Endothelial cell (in vitro differentiated cells): ENCODE measurements at regions not wholly inside any gene's neighbourhood (a gene's known extent, or its start where the extent isn't known, plus 50 kb on each side); places are given as distances from the start of the nearest gene placed in this dataset.
A peak's percentile ranks its signal among the peaks of the same experiment; 100 is the strongest.
"Not testable (repeated sequence)": the region's sequence is repeated elsewhere in the genome, so short reads cannot be mapped to it uniquely, and the experiment has no call there.

Experiments
- DNase-seq: peaks from one replicate; pipeline ENCODE4 v3.0.0; 2021; ENCODE audit warnings: low spot score
- H3K27ac Mint-ChIP-seq: one replicate; pipeline ENCODE4 v1.8.0; 2021; ENCODE audit warnings: mixed read lengths, inconsistent platforms; ENCODE audit not compliant: unreplicated experiment
- H3K27me3 Mint-ChIP-seq: one replicate; pipeline ENCODE4 v1.8.0; 2021; ENCODE audit warnings: mild to moderate bottlenecking, moderate library complexity, mixed read lengths, inconsistent platforms; ENCODE audit not compliant: unreplicated experiment
- H3K36me3 Mint-ChIP-seq: one replicate; pipeline ENCODE4 v1.8.0; 2021; ENCODE audit warnings: mild to moderate bottlenecking, low read depth, mixed read lengths, inconsistent platforms; ENCODE audit not compliant: unreplicated experiment
- H3K4me1 Mint-ChIP-seq: one replicate; pipeline ENCODE4 v1.8.0; 2021; ENCODE audit warnings: mild to moderate bottlenecking, mixed read lengths, inconsistent platforms; ENCODE audit not compliant: unreplicated experiment
- H3K4me3 Mint-ChIP-seq: one replicate; pipeline ENCODE4 v1.8.0; 2021; ENCODE audit warnings: mild to moderate bottlenecking, mixed read lengths, inconsistent platforms; ENCODE audit not compliant: unreplicated experiment
- H3K9me3 Mint-ChIP-seq: one replicate; pipeline ENCODE4 v1.8.0; 2021; ENCODE audit warnings: mixed read lengths, inconsistent platforms; ENCODE audit not compliant: unreplicated experiment
- CTCF ChIP-seq: fragments of 200-600 bp; sonication (generic); IDR thresholded peaks from one replicate; pipeline ENCODE4 v1.5.0; 2021; ENCODE audit warnings: antibody characterized with exemption; ENCODE audit not compliant: unreplicated experiment

GRCh38 chr2:21234464-21235120 lies 110.8 kb downstream of the TDRD15 start:
- no peak for DNase-seq
- H3K27ac Mint-ChIP-seq = no peak overlapping the region
- no peak for TF ChIP-seq CTCF
- H3K9me3 Mint-ChIP-seq = no peaks in the 10 kb centered on the region
- no peak overlapping the region for H3K4me3 Mint-ChIP-seq
- peaks cover 35% of the 10 kb centered on the region for H3K4me1 Mint-ChIP-seq
- H3K27me3 Mint-ChIP-seq = peaks cover 8% of the 10 kb centered on the region
- peaks cover 6% of the 10 kb centered on the region for H3K36me3 Mint-ChIP-seq

DNA sequence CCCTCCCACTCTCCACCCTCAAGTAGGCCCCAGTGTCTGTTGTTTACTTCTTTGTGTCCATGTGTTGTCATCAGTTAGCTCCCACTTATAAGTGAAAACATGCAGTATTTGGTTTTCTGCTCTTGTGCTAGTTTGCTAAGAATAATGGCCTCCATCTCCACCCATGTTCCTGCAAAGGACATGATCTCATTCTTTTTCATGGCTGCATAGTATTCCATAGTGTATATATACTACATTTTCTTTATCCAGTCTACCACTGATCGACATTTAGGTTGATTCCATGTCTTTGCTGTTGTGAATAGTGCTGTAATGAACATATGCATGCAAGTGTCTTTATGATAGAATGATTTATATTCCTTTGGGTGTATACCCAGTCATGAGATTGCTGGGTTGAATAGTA lies 116.0 kb downstream of the TDRD15 start:
- DNase-seq, H3K9me3 Mint-ChIP-seq, H3K27me3 Mint-ChIP-seq, H3K27ac Mint-ChIP-seq: not testable (repeated sequence)
- Mint-ChIP-seq H3K4me1 (peaks cover 14% of the 10 kb centered on the region), H3K36me3 (peaks cover 25% of the 10 kb centered on the region), H3K4me3 (peak overlapping the region; percentile 38)

GRCh38 chr2:21244161-21244560 lies 120.4 kb downstream of the TDRD15 start:
- Mint-ChIP-seq H3K27ac (no peak overlapping the region), H3K9me3 (no peaks in the 10 kb centered on the region), H3K36me3 (peaks cover 26% of the 10 kb centered on the region), H3K4me3 (no peak overlapping the region), H3K27me3 (peaks cover 1% of the 10 kb centered on the region), H3K4me1 (peaks cover 31% of the 10 kb centered on the region)
- no peak for TF ChIP-seq CTCF
- no peak for DNase-seq

- H3K27me3 Mint-ChIP-seq = peaks cover 4% of the 10 kb centered on the region
- no peak for TF ChIP-seq CTCF
- H3K4me3 Mint-ChIP-seq = no peak overlapping the region
- peaks cover 14% of the 10 kb centered on the region for H3K36me3 Mint-ChIP-seq
- DNase-seq = no peak
- H3K9me3 Mint-ChIP-seq = no peaks in the 10 kb centered on the region
- peak overlapping the region; percentile 16 for H3K27ac Mint-ChIP-seq
- peaks cover 40% of the 10 kb centered on the region for H3K4me1 Mint-ChIP-seq
These were observed 121.8 kb downstream of the TDRD15 start for GRCh38 chr2:21245565-21245964.

GRCh38 chr2:21249367-21249766 lies 125.6 kb downstream of the TDRD15 start:
- Mint-ChIP-seq H3K27ac (peak overlapping the region; percentile 98), H3K27me3 (peaks cover 16% of the 10 kb centered on the region), H3K36me3 (peaks cover 5% of the 10 kb centered on the region), H3K4me1 (peaks cover 52% of the 10 kb centered on the region), H3K9me3 (no peaks in the 10 kb centered on the region), H3K4me3 (no peak overlapping the region)
- DNase-seq = no peak
- TF ChIP-seq CTCF = no peak
